ENCODE measurements at regions not wholly inside any gene's neighbourhood (a gene's known extent, or its start where the extent isn't known, plus 50 kb on each side); places are given as distances from the start of the nearest gene placed in this dataset.
"Not testable (repeated sequence)": the region's sequence is repeated elsewhere in the genome, so short reads cannot be mapped to it uniquely, and the experiment has no call there.

DNA sequence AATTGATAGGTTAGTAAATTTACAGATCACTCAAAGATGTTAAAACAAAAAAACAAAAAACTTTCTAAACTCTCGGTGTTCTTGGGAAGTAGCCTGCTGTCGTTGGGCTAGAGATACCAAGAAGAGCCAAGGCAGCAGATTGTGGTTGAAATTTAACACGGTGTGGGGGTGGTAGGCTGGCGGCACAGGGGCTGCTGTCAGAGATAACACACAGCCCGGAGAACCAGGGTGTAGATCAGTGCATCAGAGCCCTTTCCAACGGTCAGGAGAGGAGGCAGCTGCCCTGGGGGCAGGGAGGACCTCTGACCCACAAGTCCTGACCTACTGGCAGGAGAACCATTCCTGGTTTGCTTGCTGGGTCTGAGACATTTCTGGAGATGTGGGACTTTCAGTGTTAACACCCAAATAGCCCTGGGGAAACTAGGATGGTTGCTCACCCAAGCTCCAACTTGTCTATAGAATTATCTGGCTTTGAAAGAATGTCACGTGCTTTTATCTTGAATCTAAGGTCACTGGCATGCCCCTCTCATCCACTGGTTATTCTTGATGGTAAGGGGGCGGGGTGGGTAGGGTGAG, 205.2 kb upstream of the PLGLB2 start:
- not testable (repeated sequence) for H3K36me3 Mint-ChIP-seq; H3K27me3 Mint-ChIP-seq (ENCODE audit: low read depth in 3 of 3); H3K4me1 Mint-ChIP-seq; H3K9me3 Mint-ChIP-seq; DNase-seq
- peak overlapping the region in 2 of 5 donors; percentile 40 to 47 for H3K4me3 Mint-ChIP-seq
- H3K27ac Mint-ChIP-seq, result peak overlapping the region in 5 of 6 donors; percentile 14 to 82 (median 44)

DNA sequence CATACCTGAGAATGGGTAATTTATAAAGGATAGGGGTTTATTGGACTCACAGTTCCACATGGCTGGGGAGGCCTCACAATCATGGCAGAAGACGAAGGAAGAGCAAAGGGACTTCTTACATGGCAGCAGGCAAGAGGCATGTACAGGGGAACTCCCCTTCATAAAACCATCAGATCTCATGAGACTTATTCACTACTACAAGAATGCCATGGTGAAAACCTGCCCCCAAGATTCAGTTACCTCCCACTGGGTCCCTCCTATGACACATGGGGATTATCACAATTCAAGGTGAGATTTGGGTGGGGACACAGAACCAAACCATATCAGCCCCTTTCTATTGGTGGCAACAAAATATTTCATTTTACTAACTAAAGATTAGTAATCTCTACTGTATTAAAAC, 204.1 kb upstream of the PLGLB2 start:
- not testable (repeated sequence) for H3K36me3 Mint-ChIP-seq; H3K27me3 Mint-ChIP-seq (ENCODE audit: low read depth in 3 of 3); H3K9me3 Mint-ChIP-seq; H3K4me3 Mint-ChIP-seq; DNase-seq; H3K27ac Mint-ChIP-seq; H3K4me1 Mint-ChIP-seq

DNA sequence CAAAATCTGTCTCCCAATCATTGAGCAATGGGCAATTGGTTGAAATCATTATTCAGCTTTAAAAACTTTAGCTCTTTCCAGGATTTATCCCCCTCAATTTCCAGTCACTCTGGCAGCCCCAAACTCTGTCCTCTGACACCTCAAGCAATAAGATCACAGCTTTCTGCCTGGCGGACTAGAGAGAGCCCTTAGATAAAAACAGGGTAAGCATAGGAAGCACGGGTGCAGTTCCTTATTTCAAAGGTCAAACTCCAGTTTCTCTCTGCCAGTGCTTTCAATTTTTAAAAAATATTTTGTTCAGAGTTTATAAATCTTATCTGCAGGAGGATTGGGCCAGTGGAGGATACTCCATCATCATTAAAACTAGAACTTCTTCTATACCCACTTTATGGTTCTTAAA, 200.8 kb upstream of the PLGLB2 start:
- not testable (repeated sequence) for H3K9me3 Mint-ChIP-seq; H3K27ac Mint-ChIP-seq; H3K4me1 Mint-ChIP-seq; H3K36me3 Mint-ChIP-seq; DNase-seq; H3K4me3 Mint-ChIP-seq; H3K27me3 Mint-ChIP-seq (ENCODE audit: low read depth in 3 of 3)

DNA sequence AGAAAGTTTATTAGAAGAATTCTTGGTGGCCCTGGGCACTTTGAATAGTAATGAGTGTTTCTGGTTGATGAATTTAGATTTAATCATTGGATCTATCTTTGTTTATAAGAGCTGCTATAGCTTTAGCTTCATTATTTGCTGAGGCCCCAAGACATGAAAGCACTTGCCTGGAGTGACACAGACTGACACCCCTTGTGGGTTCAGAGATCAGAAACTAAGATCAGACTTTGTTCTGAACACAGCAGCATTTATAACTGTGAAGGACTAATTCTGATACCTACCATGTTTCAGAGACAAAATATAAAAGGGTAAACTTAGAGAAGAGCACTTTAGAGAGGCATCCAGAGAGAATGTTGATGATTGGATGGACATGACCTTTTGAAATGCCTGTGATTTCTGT, 199.9 kb upstream of the PLGLB2 start:
- not testable (repeated sequence) for H3K27ac Mint-ChIP-seq; DNase-seq; H3K4me3 Mint-ChIP-seq; H3K27me3 Mint-ChIP-seq (ENCODE audit: low read depth in 3 of 3); H3K36me3 Mint-ChIP-seq; H3K9me3 Mint-ChIP-seq; H3K4me1 Mint-ChIP-seq

DNA sequence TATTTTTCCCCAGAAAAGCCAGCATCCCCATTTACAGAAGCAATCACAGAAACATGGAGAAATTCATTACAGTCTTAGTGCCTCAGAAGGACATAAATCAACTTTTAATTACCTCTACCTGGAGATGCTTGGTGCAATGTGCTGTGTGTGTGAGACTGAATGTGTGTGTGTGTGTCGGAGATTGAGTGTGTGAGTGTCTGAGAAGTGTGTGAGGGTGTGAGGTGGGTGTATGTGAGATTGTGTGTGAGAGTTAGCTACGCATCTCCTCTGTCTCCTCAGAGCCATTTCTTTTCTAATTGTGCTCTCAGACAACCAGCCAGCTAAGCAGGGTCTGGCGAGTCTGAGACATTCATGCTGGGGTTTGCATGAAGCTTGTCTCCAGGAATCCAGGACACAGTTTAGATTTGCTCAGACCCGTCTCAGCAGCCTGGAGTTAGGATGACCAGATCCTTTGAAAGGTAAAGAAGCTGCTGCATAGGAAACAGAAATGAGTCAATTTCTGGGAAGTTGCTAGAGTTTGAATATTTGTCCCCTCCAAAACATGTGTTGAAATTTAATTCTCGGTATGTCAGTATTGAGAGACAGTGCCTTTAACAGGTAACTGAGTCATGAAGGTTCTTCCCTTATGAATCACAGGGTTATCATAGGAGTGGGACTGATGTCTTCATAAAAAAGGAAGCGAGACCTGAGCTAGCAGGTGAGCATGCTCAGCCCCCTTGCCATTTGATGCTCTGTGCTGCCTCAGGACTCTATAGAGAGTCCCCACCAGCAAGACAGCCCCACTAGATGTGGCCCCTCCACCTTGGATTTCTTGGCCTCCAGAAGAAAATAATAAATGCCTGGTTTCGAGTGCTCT, 199.0 kb upstream of the PLGLB2 start:
- not testable (repeated sequence) for H3K27me3 Mint-ChIP-seq (ENCODE audit: low read depth in 3 of 3); H3K9me3 Mint-ChIP-seq; DNase-seq; H3K36me3 Mint-ChIP-seq; H3K4me1 Mint-ChIP-seq; H3K4me3 Mint-ChIP-seq
- H3K27ac Mint-ChIP-seq, result peak overlapping the region in 1 of 6 donors; percentile 58

DNA sequence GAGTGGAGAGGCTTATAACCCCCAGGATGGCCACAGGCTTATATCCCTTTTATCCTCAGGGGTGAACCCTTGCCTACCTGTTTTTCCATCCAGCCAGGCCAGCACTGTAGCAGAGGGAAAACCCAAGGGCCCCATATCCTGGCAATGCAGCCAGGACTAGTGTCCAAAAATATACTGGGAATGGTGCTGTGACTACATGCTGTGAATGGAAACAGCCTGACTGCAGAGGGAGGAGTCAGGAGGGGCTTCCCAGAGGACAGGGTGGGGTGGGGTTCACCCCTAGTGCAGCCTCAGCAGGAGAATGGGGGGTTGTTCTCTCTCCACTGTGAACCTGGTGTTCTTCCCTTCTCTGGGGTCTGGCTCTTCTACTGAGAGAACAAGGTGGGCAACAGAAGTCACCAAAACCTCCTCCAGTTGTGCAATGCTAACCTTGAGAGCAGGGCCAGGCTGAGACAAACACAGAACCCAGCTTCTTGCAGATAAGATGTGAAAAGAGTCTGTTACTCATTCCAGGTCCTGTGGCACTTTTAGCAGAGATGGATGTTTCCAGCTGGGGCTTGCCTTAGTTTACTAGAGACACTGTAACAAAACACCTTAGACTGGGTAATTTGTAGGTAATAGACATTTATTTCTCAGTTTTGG, 198.2 kb upstream of the PLGLB2 start:
- not testable (repeated sequence) for H3K27me3 Mint-ChIP-seq (ENCODE audit: low read depth in 3 of 3); DNase-seq; H3K27ac Mint-ChIP-seq; H3K9me3 Mint-ChIP-seq; H3K4me1 Mint-ChIP-seq; H3K4me3 Mint-ChIP-seq; H3K36me3 Mint-ChIP-seq

DNA sequence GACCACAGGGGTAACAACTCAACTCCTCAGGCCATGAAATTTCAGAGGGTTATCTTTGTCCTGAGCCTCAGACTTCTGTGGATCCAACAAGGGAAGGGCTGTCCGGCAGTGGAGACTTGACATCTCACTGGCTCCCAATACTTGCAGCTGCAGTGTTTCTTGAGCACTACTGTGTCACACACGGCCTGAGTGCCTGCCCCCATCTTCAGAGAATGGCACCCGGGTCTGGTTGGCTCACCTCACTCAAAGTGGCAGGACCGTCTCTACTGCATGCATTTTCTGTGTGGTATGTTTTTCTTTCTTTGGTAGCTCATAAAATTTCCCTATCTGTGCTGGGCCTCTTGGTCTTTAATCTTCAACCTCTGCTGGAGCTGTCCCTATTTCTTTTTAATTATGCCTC, 193.2 kb upstream of the PLGLB2 start:
- not testable (repeated sequence) for H3K4me3 Mint-ChIP-seq; H3K9me3 Mint-ChIP-seq; H3K27me3 Mint-ChIP-seq (ENCODE audit: low read depth in 3 of 3); H3K36me3 Mint-ChIP-seq; DNase-seq; H3K4me1 Mint-ChIP-seq; H3K27ac Mint-ChIP-seq

DNA sequence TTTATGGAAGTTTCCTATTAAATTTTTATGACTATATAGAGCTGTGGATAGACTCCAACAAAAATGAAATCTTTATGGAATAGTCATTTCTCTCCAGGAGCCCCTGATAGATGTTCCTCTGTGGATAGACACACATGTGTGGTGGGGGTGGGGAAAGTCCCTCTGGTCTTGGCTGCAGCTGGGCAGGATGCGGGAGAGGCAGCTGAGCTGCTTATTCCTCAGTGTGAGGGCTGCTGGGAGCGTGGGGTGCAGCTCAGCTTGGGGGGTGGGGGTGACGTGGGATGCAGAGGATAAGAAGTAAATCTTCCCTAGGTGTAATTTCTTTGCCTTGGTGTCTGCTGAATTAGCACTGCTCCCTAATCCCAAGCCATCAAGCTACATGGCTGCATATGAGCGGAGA, 192.8 kb upstream of the PLGLB2 start:
- not testable (repeated sequence) for DNase-seq; H3K36me3 Mint-ChIP-seq; H3K4me3 Mint-ChIP-seq; H3K27me3 Mint-ChIP-seq (ENCODE audit: low read depth in 3 of 3); H3K27ac Mint-ChIP-seq; H3K9me3 Mint-ChIP-seq; H3K4me1 Mint-ChIP-seq

DNA sequence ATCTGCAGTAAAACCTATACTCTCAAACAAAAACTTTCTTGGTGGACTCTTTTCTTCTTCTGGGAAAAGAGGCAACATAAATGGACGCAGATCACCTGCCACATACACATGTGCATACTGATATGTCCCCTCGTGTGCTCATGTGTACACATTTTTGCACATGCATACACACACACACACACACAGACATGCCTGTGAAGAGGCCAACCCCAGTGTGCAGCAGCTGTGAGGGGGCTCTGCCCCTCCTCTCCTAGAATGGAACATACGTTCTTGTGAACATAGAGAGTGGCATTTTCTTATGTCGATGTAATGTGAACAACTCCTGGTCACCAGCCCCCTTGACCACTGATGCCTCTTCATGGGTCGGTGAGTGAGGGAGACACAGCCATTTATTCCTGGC, 188.9 kb upstream of the PLGLB2 start:
- H3K9me3 Mint-ChIP-seq, H3K27ac Mint-ChIP-seq, DNase-seq: not testable (repeated sequence)

DNA sequence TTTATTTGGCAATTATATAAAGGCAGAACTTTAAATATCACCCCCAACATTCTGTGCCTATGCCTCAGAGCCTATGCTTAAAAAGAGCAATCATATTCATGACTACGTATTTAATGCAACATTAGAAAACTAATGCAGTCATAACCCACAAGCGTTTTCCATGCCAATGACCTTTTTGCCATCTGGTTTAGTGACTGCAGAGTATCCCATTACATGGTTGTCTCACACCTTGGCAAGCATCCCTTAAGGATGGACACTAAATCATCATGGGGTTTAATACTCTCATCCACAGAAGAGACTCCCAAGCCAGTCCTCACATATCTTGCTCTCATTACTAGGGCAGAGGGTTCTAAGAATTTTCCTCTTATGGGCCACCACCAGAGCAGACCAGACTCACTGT, 188.2 kb upstream of the PLGLB2 start:
- not testable (repeated sequence) for DNase-seq; H3K4me1 Mint-ChIP-seq; H3K9me3 Mint-ChIP-seq; H3K27me3 Mint-ChIP-seq (ENCODE audit: low read depth in 3 of 3); H3K4me3 Mint-ChIP-seq; H3K27ac Mint-ChIP-seq; H3K36me3 Mint-ChIP-seq

More for the DNA sequence above, 188.9 kb upstream of the PLGLB2 start:
- H3K27me3 Mint-ChIP-seq (ENCODE audit: low read depth in 3 of 3); H3K4me3 Mint-ChIP-seq; H3K4me1 Mint-ChIP-seq; H3K36me3 Mint-ChIP-seq: not testable (repeated sequence)

DNA sequence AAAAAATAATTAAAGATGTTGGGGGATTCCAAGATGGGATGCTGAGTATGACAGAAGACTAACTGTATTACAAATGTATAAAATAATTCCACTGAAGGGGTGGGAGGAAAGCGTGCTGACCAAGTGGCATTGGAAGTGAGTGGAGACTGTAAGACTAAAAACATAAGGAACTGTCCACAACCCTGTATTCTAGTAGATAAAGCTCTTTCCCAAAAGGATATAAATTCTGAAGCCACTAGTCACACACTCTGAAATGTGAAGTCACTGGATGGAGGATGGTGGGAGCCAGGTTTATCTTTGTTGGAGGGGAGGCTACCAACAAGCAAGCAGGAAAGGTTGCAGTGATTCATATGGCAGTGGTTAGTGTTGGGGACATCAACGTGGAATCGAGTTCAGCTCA, 182.8 kb upstream of the PLGLB2 start:
- not testable (repeated sequence) for H3K4me3 Mint-ChIP-seq; H3K9me3 Mint-ChIP-seq; H3K27me3 Mint-ChIP-seq (ENCODE audit: low read depth in 3 of 3); H3K4me1 Mint-ChIP-seq; DNase-seq; H3K36me3 Mint-ChIP-seq
- peak overlapping the region in 1 of 6 donors; percentile 45 for H3K27ac Mint-ChIP-seq

DNA sequence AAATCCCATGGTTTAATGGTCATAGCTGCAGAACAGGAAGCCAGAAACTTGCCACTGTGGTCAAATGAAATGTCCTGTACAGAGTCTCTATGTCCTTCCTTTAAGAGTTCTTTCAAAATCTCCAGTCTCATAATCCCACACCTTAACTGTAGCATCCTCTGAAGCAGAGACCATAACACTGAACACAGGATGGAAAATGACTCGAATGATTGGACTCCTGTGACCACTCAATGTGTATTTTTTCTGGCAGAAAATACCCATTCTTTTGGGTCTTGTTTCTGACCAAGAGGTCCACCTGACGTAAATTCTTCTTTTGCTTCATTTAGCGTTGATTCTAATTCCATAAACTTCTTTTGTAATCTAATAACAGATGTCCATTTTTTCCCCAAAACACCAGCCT, 181.4 kb upstream of the PLGLB2 start:
- not testable (repeated sequence) for DNase-seq; H3K27ac Mint-ChIP-seq; H3K4me3 Mint-ChIP-seq; H3K27me3 Mint-ChIP-seq (ENCODE audit: low read depth in 3 of 3); H3K36me3 Mint-ChIP-seq; H3K4me1 Mint-ChIP-seq; H3K9me3 Mint-ChIP-seq

DNA sequence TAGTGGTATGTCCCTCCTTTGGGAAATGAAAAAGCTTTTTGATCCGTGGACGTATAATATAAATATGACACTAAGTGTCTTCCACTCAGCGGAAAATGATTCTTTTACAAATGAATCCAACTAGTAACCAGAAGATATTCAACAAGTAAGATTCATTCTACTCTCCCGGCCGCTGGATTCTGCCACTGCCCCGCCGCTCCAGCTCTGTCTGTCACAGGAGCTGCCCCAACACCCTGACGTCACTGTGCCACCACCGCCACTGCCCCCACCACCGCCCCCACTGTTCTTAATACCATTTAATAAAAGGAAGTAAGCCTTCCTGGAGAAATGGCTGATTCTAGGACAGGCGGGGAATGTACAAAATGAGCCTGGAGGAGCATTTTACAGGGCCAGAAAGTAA, 180.8 kb upstream of the PLGLB2 start:
- not testable (repeated sequence) for H3K27ac Mint-ChIP-seq; H3K9me3 Mint-ChIP-seq; H3K4me3 Mint-ChIP-seq; H3K36me3 Mint-ChIP-seq; DNase-seq; H3K27me3 Mint-ChIP-seq (ENCODE audit: low read depth in 3 of 3); H3K4me1 Mint-ChIP-seq

DNA sequence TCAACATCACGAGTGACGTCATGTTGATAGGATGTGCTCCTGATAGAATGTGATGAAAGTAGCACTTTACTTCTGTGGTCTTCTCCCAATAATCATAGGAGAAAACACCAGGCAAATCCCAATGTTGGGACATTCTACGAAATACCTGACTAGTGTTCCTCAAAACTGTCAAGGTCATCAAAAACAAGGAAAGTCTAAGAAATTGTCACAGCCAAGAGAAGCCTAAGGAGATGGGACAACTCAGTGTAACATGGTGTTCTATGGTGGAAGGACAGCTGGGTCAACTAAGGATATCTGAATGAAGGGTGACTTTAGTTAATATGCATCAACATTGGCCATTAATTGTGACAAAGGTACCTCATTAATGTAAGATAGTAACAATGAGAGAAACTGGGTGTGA, 180.0 kb upstream of the PLGLB2 start:
- H3K4me1 Mint-ChIP-seq; H3K9me3 Mint-ChIP-seq; H3K4me3 Mint-ChIP-seq; H3K27me3 Mint-ChIP-seq (ENCODE audit: low read depth in 3 of 3); DNase-seq; H3K36me3 Mint-ChIP-seq; H3K27ac Mint-ChIP-seq: not testable (repeated sequence)
